ENCODE measurements at regions not wholly inside any gene's neighbourhood (a gene's known extent, or its start where the extent isn't known, plus 50 kb on each side); places are given as distances from the start of the nearest gene placed in this dataset.

- TF ChIP-seq EZH2 (IDR thresholded peaks at IDR 0.05; ENCODE audit: insufficient read depth, poor library complexity, severe bottlenecking) (no peak), EZH2phosphoT487 (IDR thresholded peaks at IDR 0.05; ENCODE audit: insufficient read depth, low read depth) (no peak)
Observed at GRCh38 chrX:82196866-82197265, 995.0 kb downstream of the SH3BGRL start.

All from GM23248 (cell line).